SK-N-MC (cell line): ENCODE measurements at regions not wholly inside any gene's neighbourhood (a gene's known extent, or its start where the extent isn't known, plus 50 kb on each side); places are given as distances from the start of the nearest gene placed in this dataset.
"Not testable (repeated sequence)": the region's sequence is repeated elsewhere in the genome, so short reads cannot be mapped to it uniquely, and the experiment has no call there.

Experiments used
- DNase-seq: peaks from one replicate; pipeline ENCODE4 v3.0.0-alpha.2; 2011; ENCODE audit warnings: low read depth, low spot score
- H3K27ac ChIP-seq: fragments of 200-600 bp; sonication (generic); 2 replicates; pipeline ENCODE4 v1.5.1; 2016; ENCODE audit warnings: mixed run types
- H3K36me3 ChIP-seq: fragments of 200-600 bp; sonication (generic); 2 replicates; pipeline ENCODE4 v1.6.1; 2017; ENCODE audit warnings: antibody characterized with exemption, low read length, mixed read lengths; ENCODE audit not compliant: insufficient read depth
- H3K4me3 ChIP-seq: fragments of 200-600 bp; sonication (generic); 2 replicates; pipeline ENCODE4 v1.5.1; 2016
- H3K9ac ChIP-seq: fragments of 200-600 bp; sonication (generic); 2 replicates; pipeline ENCODE4 v1.8.0; 2017; ENCODE audit warnings: mixed run types, mixed read lengths; ENCODE audit not compliant: insufficient read length
- H3K9me3 ChIP-seq: fragments of 200-600 bp; sonication (generic); 2 replicates; pipeline ENCODE4 v1.6.1; 2017; ENCODE audit warnings: low read depth, mild to moderate bottlenecking, antibody characterized with exemption, low read length, moderate library complexity, mixed read lengths
- EZH2 ChIP-seq: fragments of 200-600 bp; sonication (generic); IDR thresholded peaks from one replicate; pipeline ENCODE4 v1.6.1; 2017; ENCODE audit warnings: antibody characterized with exemption
- FOXP2 ChIP-seq: optimal IDR thresholded peaks from 2 replicates; pipeline ENCODE3; 2011; ENCODE audit warnings: mild to moderate bottlenecking, moderate library complexity; ENCODE audit not compliant: insufficient read depth; ENCODE audit errors: extremely low read length, control extremely low read depth
- POLR2AphosphoS5 ChIP-seq: IDR thresholded peaks from 2 replicates; pipeline ENCODE4 v1.6.1; 2012; ENCODE audit warnings: mild to moderate bottlenecking, low read depth, low read length, borderline replicate concordance

DNA sequence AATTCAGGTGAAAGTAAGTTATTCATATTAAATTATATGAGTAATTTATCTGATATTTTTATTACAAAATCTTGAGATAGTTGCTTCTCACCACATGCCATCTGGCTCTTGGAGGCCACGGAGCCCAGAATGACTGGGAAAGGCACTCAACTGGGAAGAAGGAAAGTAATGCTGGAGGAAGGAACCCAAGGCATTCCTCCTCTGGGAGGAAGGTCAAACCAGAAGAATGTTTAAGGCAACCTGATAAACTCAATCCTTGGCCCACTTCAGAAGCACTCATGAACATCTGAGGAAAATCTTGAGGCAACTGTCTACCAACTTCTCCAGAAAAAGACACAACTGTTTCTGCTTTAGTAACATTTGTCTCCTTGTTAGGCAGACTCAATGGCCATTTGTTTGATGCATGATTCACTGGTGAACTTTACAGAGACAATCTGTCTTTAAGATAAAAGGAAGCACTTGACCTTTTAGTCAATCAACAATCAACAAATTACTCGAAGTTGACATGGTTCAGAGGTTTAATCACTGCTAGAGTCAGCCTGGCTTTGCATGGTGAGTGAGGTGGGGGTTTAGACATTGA is 261.4 kb upstream of the MME start:
- Histone ChIP-seq H3K9me3 (no peaks in the 10 kb centered on the region), H3K27ac (no peak overlapping the region), H3K36me3 (no peaks in the 10 kb centered on the region), H3K4me3 (no peak overlapping the region), H3K9ac (no peak overlapping the region)
- TF ChIP-seq POLR2AphosphoS5 = no peak
- no peak for TF ChIP-seq FOXP2
- TF ChIP-seq EZH2 = no peak
- no peak for DNase-seq

DNA sequence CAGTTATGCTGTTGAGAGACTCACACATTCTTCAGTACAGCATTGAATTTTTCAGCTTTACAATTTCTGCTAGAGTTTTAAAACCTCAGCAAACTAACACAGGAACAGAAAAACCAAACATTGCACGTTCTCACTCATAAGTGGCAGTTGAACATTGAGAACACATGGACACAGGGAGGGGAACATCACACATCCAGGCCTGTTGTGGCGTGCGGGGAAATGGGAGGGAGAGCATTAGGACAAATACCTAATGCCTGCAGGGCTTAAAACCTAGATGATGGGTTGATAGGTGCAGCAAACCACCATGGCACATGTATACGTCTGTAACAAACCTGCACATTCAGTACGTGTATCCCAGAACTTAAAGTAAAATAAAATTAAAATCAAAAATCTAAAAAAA is 270.1 kb upstream of the MME start:
- H3K9me3 ChIP-seq, H3K27ac ChIP-seq, H3K36me3 ChIP-seq, H3K4me3 ChIP-seq, DNase-seq, H3K9ac ChIP-seq: not testable (repeated sequence)

DNA sequence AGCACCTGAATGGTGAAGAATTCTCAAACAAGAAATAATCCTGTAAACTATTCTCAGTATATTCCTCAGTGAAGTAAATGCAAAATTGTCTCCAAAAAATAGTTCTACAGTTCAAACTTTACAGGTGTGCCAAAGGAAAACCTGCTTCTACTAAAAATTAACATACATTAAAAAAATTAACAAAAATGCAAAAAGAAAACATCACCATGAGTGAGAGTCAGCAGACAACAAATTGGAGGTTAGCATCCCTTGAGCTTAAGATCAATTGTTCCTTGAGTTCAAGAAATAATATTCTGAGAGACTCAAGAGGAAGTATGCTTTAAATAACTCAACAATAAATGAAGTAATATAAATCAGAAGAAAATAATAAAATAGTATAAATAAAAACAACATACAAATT is 278.4 kb upstream of the MME start:
- Histone ChIP-seq H3K9me3 (no peaks in the 10 kb centered on the region), H3K27ac (no peak overlapping the region), H3K9ac (no peak overlapping the region), H3K4me3 (no peak overlapping the region), H3K36me3 (no peaks in the 10 kb centered on the region)
- TF ChIP-seq FOXP2 (no peak), EZH2 (no peak), POLR2AphosphoS5 (no peak)
- no peak for DNase-seq

DNA sequence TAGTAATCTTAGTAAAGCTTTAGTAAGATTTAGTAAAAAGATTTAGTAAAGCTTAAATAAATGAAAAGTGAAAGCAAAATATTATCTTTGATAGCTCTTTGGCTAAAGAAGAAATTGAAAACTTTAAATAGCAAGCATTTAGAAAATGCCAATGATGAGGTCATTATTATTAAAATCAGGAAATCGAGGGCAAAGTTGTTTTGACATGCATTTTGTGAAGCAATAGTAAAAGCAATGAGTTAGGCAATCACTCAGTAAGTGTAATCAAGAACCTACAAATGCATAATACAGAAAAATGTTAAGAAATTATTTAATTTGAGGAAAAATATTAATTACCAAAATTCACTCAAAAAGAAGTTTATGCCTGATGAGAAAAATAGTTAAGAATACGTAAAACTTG is 280.3 kb upstream of the MME start:
- Histone ChIP-seq H3K9ac (no peak overlapping the region), H3K36me3 (no peaks in the 10 kb centered on the region), H3K9me3 (no peaks in the 10 kb centered on the region), H3K4me3 (no peak overlapping the region), H3K27ac (no peak overlapping the region)
- TF ChIP-seq POLR2AphosphoS5 (no peak), FOXP2 (no peak), EZH2 (no peak)
- no peak for DNase-seq

DNA sequence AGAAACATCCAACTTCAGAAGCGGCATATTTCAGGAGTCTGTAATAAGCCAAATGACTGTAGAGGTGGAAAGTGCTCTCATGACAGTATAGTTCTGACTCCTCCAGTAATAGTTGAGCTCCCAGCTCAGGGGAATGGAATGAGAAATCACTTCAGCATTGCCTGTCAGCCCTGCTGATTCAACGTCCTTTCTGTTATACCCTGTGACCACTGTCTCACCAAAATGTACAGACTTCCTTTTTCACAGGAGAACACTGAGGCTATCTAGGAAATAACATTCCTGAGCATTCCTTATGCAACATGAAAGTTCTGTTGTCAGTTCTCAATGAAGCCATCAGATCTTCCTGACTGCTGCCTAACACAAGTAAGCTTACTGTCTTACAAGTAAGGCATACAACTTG is 284.5 kb upstream of the MME start:
- no peak for DNase-seq
- no peak overlapping the region for H3K27ac ChIP-seq
- no peaks in the 10 kb centered on the region for H3K36me3 ChIP-seq
- TF ChIP-seq POLR2AphosphoS5 (no peak), EZH2 (no peak)
- H3K9ac ChIP-seq = no peak overlapping the region
- no peak overlapping the region for H3K4me3 ChIP-seq
- H3K9me3 ChIP-seq = no peaks in the 10 kb centered on the region

DNA sequence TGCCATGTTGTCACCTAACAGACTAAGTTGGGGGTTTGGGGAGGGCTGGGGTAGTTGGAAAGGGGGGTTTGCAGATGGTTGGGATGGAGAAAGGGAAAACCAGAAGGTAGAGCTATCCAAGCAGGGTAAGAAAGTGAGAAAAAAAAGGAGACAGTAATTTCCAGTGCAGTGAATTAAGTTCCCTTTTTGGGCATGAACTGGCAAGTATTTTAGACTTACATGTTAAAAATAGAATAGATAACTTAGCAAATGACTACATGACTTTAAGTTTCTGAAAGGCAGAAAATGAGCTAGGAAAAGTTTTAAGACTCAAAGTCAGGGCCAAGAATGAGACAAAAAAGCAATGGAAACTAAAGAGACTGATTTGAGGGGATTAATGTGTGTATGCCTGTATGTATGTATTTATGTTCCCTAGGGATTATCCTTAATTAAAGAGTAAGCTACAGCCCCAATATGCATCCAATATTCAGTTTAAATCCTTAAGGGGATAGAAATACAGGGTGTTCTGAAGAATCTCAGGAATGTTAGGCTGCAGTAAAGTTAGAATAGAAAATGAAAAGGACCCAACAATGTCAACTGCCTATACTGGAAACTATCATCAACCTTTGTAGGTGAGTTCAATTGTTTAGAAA is 285.2 kb upstream of the MME start:
- no peak overlapping the region for H3K4me3 ChIP-seq

DNA sequence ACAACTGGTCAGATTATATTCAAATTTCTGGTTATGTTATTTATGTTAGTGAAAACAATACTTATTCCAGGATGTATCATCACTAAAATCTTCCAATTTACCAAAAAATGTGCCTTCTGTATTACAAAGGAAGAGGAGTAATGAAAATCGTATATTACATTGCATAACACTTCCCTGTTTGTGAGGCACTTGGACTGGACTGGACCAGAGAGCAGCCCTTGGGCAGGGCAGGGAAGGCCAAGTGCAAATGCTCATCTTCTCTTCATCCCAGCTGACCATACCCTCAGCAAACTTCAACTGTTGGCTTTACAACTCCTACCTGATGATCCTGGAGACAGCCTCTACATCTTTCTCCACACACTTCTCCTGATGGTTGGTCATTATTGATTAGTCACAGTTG is 285.7 kb upstream of the MME start:
- TF ChIP-seq EZH2 (no peak), POLR2AphosphoS5 (no peak)
- no peaks in the 10 kb centered on the region for H3K36me3 ChIP-seq
- no peak for DNase-seq
- H3K9ac ChIP-seq = no peak overlapping the region
- no peaks in the 10 kb centered on the region for H3K9me3 ChIP-seq
- H3K27ac ChIP-seq = no peak overlapping the region
- H3K4me3 ChIP-seq = no peak overlapping the region

More for the DNA sequence above, 285.2 kb upstream of the MME start:
- TF ChIP-seq FOXP2 (no peak), EZH2 (no peak), POLR2AphosphoS5 (no peak)
- Histone ChIP-seq H3K9ac (no peak overlapping the region), H3K36me3 (no peaks in the 10 kb centered on the region), H3K27ac (no peak overlapping the region), H3K9me3 (no peaks in the 10 kb centered on the region)
- no peak for DNase-seq

DNA sequence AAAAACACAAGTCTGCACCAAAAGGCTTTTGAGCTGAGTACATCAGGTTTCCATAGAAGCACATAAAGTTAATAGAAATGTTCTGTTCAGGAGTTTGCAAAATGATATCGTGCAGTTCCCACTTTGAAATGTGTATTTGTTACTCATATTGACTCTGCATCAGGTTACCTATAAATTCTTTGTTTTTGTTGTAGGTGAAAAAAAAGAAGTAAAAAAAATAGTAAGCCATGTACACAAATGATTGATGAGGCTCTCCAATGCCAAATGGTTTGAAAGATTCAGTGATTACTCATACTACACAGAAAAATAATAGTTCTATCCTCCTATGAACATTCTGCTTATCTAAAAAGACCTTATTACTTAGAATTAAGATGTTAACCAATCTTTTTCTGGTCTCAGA is 287.3 kb upstream of the MME start:
- no peaks in the 10 kb centered on the region for H3K36me3 ChIP-seq
- no peak for TF ChIP-seq POLR2AphosphoS5
- H3K4me3 ChIP-seq = no peak overlapping the region
- H3K9me3 ChIP-seq = no peaks in the 10 kb centered on the region
- no peak for DNase-seq
- no peak overlapping the region for H3K9ac ChIP-seq
- no peak overlapping the region for H3K27ac ChIP-seq

DNA sequence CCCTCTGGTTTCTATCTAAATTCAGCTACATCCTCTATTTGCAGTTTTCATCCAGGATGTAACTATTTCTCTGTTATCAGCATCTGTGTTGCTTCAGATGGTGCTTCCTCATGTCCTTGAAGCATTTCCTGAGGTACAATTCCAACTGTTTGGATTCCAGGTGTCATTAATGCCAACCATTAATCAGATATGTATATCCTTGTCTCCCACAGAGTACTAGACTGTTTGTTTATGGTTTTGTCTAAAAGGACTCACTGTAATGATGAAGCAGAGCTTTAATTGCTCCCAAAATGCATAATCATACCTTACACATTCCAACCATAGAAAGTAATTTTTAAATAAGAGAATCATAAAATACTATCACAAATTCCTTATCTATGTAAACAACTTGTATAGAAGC is 288.5 kb upstream of the MME start:
- H3K27ac ChIP-seq = no peak overlapping the region
- no peak overlapping the region for H3K9ac ChIP-seq
- H3K4me3 ChIP-seq = no peak overlapping the region
- no peaks in the 10 kb centered on the region for H3K9me3 ChIP-seq
- TF ChIP-seq EZH2 (no peak), POLR2AphosphoS5 (no peak), FOXP2 (no peak)
- no peak for DNase-seq
- H3K36me3 ChIP-seq = no peaks in the 10 kb centered on the region
